Stimulated activated CD8-positive, alpha-beta memory T cell treated with anti-CD3 and anti-CD28 coated beads, Interleukin-15, amount 100 ng/mL, for 1 hour (primary cell): ENCODE measurements at regions not wholly inside any gene's neighbourhood (a gene's known extent, or its start where the extent isn't known, plus 50 kb on each side); places are given as distances from the start of the nearest gene placed in this dataset.
"Not testable (repeated sequence)": the region's sequence is repeated elsewhere in the genome, so short reads cannot be mapped to it uniquely, and the experiment has no call there.

Source experiments
- DNase-seq: peaks from one replicate; pipeline ENCODE4 v3.0.0-alpha.2; 2020; ENCODE audit warnings: low read depth

- DNase-seq: no peak
Observed at GRCh38 chr10:86579883-86580520, 58.4 kb upstream of the WAPL start.

- DNase-seq: no peak
Observed at GRCh38 chr10:86580521-86580891, 58.9 kb upstream of the WAPL start.

GRCh38 chr10:86583983-86584382 is 62.4 kb upstream of the WAPL start:
- DNase-seq: no peak

GRCh38 chr10:86585037-86585929 is 63.7 kb upstream of the WAPL start:
- DNase-seq: peak; percentile 44

- DNase-seq: no peak
Observed at GRCh38 chr10:86586516-86586915, 64.9 kb upstream of the WAPL start.

GRCh38 chr10:86588781-86589180 is 65.6 kb upstream of the OPN4 start:
- not testable (repeated sequence) for DNase-seq

GRCh38 chr10:86591436-86591835 is 62.9 kb upstream of the OPN4 start:
- no peak for DNase-seq

- no peak for DNase-seq
Observed at GRCh38 chr10:86592413-86592812, 61.9 kb upstream of the OPN4 start.

GRCh38 chr10:86594535-86594934 is 59.8 kb upstream of the OPN4 start:
- no peak for DNase-seq

GRCh38 chr10:86595496-86595895 is 58.9 kb upstream of the OPN4 start:
- no peak for DNase-seq

GRCh38 chr10:86596266-86596665 is 58.1 kb upstream of the OPN4 start:
- no peak for DNase-seq

- no peak for DNase-seq
Observed at GRCh38 chr10:86597306-86597705, 57.0 kb upstream of the OPN4 start.

- no peak for DNase-seq
Observed at GRCh38 chr10:86598151-86598550, 56.2 kb upstream of the OPN4 start.

GRCh38 chr10:86599041-86599440 is 55.3 kb upstream of the OPN4 start:
- DNase-seq: no peak

GRCh38 chr10:86599729-86600128 is 54.6 kb upstream of the OPN4 start:
- no peak for DNase-seq

GRCh38 chr10:86600296-86600695 is 54.1 kb upstream of the OPN4 start:
- no peak for DNase-seq

GRCh38 chr10:86601956-86602602 is 52.3 kb upstream of the OPN4 start:
- DNase-seq: no peak

- no peak for DNase-seq
Observed at GRCh38 chr10:86603256-86603655, 51.1 kb upstream of the OPN4 start.
